Left lung (tissue), 4 donors: ENCODE measurements at regions not wholly inside any gene's neighbourhood (a gene's known extent, or its start where the extent isn't known, plus 50 kb on each side); places are given as distances from the start of the nearest gene placed in this dataset.

Experiments
- ATAC-seq: fragments of 200-7000 bp; cut with Tn5 transposase; one replicate; pipeline ENCODE4 v1.9.1; 2020; ENCODE audit warnings: moderate library complexity
- DNase-seq, 4 donors: peaks; one replicate each; pipeline ENCODE4 v3.0.0-alpha.2; 2013 to 2020
- H3K27ac ChIP-seq, 2 donors: fragments of 200-600 bp; sonication (generic) in 1 of 2; one replicate each; pipeline versions ENCODE4 v1.5.0 to v1.8.0; 2020 to 2021
- H3K27me3 ChIP-seq, 2 donors: fragments of 200-600 bp; sonication (generic) in 1 of 2; one replicate each; pipeline versions ENCODE4 v1.5.0 to v1.8.0; 2020 to 2021
- H3K36me3 ChIP-seq, 2 donors: fragments of 200-600 bp; sonication (generic) in 1 of 2; one replicate each; pipeline versions ENCODE4 v1.5.0 to v1.8.0; 2020 to 2021
- H3K4me1 ChIP-seq, 2 donors: fragments of 200-600 bp; one replicate each; pipeline ENCODE4 v1.8.0; 2021
- H3K4me3 ChIP-seq, 2 donors: fragments of 200-600 bp; sonication (generic) in 1 of 2; one replicate each; pipeline versions ENCODE4 v1.5.0 to v1.8.0; 2020 to 2021; ENCODE audit warnings: mild to moderate bottlenecking in 1 of 2
- H3K9me3 ChIP-seq, 2 donors: fragments of 200-600 bp; sonication (generic) in 1 of 2; one replicate each; pipeline versions ENCODE4 v1.5.0 to v1.8.0; 2020 to 2021
- intact Hi-C, 2 donors: fragments of 100-400 bp; cut with DNase I; formaldehyde crosslinking; loops; one replicate each; pipeline versions ENCODE4 v1.11.2 to v1.14.2; 2022
- TF ChIP-seq, protein P1 (sequence below), 2 donors: fragments of 200-600 bp; sonication (generic) in 1 of 2; IDR thresholded peaks; one replicate each; pipeline versions ENCODE4 v1.5.0 to v1.8.0; 2021; ENCODE audit warnings: antibody characterized with exemption in 2 of 2
- donor health status: DM: no; HTN: yes; CAD: no.
- donor health status: DM: no; HTN: no; CAD: no.

DNA sequence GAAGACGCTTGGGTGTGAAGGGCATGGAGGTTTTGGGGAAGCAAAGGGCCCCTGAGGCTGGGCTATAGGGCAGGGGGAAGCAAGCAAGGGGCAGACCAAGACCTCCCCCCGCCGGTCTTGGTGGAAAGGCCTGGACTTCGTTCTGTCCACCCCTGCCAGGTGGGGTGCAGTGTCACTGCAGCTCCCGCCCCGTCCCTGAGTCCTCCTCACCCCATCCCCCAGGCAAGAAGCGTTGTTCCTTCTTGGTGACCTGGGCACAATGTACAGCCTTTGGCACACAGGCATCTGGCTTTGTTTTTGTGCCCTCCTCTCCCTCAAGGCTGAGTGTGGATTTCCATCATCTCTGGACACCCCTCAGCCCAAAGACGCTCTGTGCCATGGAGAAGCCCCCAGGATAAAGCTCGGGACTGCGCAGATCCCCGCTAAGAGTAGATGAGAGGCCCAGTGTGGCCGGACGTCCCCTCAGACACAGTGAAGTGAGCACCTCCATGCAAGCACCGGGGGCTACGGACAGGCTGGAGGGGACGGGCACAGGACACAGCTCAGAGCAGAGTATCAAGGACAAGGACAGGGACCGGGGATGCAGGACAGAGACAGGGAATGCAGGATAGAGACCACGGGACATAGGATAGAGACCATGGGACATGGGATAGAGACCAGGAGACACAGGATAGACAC, 89.4 kb upstream of the ACTRT2 start:
- no peak for ATAC-seq
- Histone ChIP-seq H3K27ac (no peak overlapping the region), H3K27me3 (peaks cover 0 to 77% of the 10 kb centered on the region in 2 donors), H3K36me3 (no peaks in the 10 kb centered on the region), H3K9me3 (no peaks in the 10 kb centered on the region), H3K4me1 (no peaks in the 10 kb centered on the region), H3K4me3 (no peak overlapping the region)
- TF ChIP-seq, protein P1, sequence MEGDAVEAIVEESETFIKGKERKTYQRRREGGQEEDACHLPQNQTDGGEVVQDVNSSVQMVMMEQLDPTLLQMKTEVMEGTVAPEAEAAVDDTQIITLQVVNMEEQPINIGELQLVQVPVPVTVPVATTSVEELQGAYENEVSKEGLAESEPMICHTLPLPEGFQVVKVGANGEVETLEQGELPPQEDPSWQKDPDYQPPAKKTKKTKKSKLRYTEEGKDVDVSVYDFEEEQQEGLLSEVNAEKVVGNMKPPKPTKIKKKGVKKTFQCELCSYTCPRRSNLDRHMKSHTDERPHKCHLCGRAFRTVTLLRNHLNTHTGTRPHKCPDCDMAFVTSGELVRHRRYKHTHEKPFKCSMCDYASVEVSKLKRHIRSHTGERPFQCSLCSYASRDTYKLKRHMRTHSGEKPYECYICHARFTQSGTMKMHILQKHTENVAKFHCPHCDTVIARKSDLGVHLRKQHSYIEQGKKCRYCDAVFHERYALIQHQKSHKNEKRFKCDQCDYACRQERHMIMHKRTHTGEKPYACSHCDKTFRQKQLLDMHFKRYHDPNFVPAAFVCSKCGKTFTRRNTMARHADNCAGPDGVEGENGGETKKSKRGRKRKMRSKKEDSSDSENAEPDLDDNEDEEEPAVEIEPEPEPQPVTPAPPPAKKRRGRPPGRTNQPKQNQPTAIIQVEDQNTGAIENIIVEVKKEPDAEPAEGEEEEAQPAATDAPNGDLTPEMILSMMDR (IDR thresholded peaks at IDR 0.05) = no peak
- DNase-seq = peak in 1 of 4 donors; percentile 39
- intact Hi-C loops = no loop called here

DNA sequence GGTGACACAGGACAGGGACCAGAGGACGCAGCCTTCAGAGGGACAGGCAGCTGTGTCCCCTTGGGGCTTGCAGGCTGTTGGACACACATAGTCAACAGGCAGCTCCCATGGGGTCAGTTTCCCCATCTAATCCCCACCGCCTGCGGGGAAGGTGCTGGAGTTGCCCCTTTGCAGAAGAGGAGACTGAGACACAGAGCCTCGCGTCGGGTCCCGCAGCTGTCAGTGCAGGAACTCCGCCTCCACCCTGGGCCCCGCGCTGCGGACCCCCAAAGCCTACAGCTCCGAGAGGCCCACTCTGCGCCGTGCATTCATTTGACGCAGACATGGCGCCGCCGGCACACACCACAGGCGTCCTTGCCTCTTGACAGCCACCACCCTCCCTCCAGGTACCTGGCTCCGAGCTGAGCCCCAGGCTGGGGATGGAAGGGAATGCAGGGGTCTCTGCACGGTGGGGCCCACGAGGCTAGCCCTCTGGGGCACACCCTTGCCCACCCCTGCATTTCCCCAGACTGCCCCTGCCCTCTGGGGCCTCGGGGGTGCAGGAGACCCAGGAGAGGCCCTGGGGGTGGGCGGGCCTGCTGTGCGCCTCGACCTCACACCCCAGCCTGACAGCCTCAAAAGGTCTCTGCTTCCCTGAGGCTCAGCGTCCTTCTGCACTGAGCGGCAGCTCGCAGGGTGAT, 88.5 kb upstream of the ACTRT2 start:
- Histone ChIP-seq H3K4me1 (no peaks in the 10 kb centered on the region), H3K9me3 (no peaks in the 10 kb centered on the region), H3K36me3 (no peaks in the 10 kb centered on the region), H3K4me3 (no peak overlapping the region), H3K27ac (no peak overlapping the region), H3K27me3 (peaks cover 0 to 76% of the 10 kb centered on the region in 2 donors)
- DNase-seq (peak in 1 of 4 donors; percentile 72), ATAC-seq (no peak)
- intact Hi-C loops = no loop called here
- TF ChIP-seq, protein P1 (IDR thresholded peaks at IDR 0.05) = no peak

DNA sequence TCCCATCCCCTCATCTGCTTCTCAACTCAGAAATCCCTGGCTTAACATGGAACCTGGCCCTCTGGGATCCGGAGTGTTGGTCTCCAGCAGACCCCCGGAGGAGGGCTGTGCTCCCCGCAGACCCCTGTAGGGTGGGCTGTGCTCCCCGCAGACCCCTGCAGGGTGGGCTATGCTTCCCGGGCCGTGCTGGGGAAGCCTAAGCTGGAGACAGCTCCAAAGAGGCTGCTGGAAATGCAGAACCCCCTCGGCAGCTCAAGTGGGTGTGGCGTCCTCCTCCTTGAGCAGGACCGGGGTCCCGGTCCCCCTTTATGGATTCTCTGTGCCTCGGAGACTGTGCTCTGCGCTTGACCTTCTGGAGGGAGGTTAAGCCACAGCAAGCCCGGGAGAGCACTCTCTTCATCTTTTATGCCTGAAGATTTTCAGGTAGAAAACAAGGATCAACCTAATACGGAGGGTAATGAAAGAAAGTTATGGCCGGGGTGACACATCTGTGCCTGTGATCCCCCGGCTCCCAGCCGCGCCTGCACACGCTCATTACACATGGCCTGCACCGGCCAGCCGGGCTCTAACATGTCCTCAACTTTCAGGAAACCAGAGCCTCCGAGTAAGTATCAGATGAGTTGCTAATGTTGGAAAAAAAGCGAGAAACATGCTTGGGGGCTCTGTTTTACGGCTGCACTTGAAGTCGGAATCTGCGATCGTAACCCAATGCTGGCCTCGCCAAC, 87.7 kb upstream of the ACTRT2 start:
- H3K27ac ChIP-seq = no peak overlapping the region
- no peaks in the 10 kb centered on the region for H3K4me1 ChIP-seq
- DNase-seq (peak in 1 of 4 donors; percentile 55), ATAC-seq (no peak)
- H3K36me3 ChIP-seq = no peaks in the 10 kb centered on the region
- H3K9me3 ChIP-seq = no peaks in the 10 kb centered on the region
- TF ChIP-seq, protein P1 (IDR thresholded peaks at IDR 0.05) = no peak
- H3K4me3 ChIP-seq = no peak overlapping the region
- peaks cover 0 to 68% of the 10 kb centered on the region in 2 donors for H3K27me3 ChIP-seq
- intact Hi-C loops = no loop called here

DNA sequence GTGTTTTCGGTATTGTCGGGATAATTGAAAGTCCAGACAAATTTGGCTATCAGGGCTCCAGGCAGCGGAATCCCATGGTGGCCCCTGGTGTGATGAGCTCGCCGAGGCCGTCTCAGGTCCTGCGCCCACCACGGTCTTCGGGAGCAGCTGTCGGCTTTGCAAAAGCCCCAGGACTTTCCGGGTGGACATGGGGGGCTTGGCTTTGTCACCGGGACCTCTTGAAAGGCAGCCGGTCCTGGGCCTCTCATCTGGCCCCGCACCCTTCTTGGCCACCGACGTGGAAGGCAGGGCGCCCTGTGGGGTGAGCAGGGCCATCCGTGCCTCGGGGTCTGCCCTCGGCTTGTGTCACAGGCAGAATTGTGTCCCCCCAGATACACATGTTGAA, 87.1 kb upstream of the ACTRT2 start:
- ATAC-seq = no peak
- no peaks in the 10 kb centered on the region for H3K36me3 ChIP-seq
- peak in 1 of 4 donors; percentile 47 for DNase-seq
- H3K4me1 ChIP-seq = no peaks in the 10 kb centered on the region
- intact Hi-C loops = no loop called here
- H3K27me3 ChIP-seq = peaks cover 0 to 62% of the 10 kb centered on the region in 2 donors
- H3K4me3 ChIP-seq = no peak overlapping the region
- H3K27ac ChIP-seq = no peak overlapping the region
- H3K9me3 ChIP-seq = peaks cover 0 to 3% of the 10 kb centered on the region in 2 donors
- TF ChIP-seq, protein P1 (IDR thresholded peaks at IDR 0.05) = no peak

DNA sequence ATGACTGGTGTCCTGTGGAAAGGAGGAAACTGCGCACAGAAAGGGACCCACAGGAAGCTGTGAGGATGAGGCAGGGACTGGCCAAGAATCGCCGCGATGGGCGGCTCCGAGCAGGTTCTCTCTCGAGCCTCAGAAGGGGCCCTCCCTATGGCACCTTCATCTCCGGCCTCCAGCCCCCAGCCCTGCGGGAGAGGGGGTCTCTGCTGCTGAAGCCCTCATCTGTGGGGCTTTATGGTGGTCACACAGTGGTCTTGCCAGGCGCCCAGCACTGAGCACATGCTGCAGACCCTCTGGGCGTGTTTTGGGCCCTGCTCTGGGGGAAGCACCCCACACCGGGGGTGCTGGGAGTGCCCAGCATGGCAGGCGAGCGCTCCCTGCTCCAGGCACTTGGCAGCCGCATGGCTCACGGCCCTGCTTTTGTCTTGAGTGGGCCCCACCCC, 86.6 kb upstream of the ACTRT2 start:
- ATAC-seq (no peak), DNase-seq (peak in 1 of 4 donors; percentile 60)
- Histone ChIP-seq H3K9me3 (peaks cover 0 to 7% of the 10 kb centered on the region in 2 donors), H3K27me3 (peaks cover 0 to 57% of the 10 kb centered on the region in 2 donors), H3K4me1 (no peaks in the 10 kb centered on the region), H3K27ac (no peak overlapping the region), H3K36me3 (no peaks in the 10 kb centered on the region), H3K4me3 (no peak overlapping the region)
- intact Hi-C loops = no loop called here
- TF ChIP-seq, protein P1 (IDR thresholded peaks at IDR 0.05) = no peak
